ENCODE measurements at regions not wholly inside any gene's neighbourhood (a gene's known extent, or its start where the extent isn't known, plus 50 kb on each side); places are given as distances from the start of the nearest gene placed in this dataset.

GRCh38 chr5:67824852-67825251 is 390.7 kb upstream of the PIK3R1 start:
- TF ChIP-seq POLR2AphosphoS5 (IDR thresholded peaks at IDR 0.05; ENCODE audit: low read depth, low read length) (no peak), POLR2A (IDR thresholded peaks at IDR 0.05; ENCODE audit: low read depth, low read length) (no peak), TAF1 (IDR thresholded peaks at IDR 0.05; ENCODE audit: low read depth, low read length) (no peak), POU2F2 (IDR thresholded peaks at IDR 0.05; ENCODE audit: low read depth, low read length) (no peak)
